PC-9 (cell line): ENCODE measurements at regions not wholly inside any gene's neighbourhood (a gene's known extent, or its start where the extent isn't known, plus 50 kb on each side); places are given as distances from the start of the nearest gene placed in this dataset.

Source experiments
- EZH2 ChIP-seq: fragments of 200-600 bp; sonication (generic); IDR thresholded peaks from 2 replicates; pipeline ENCODE4 v1.8.0; 2017; ENCODE audit warnings: antibody characterized with exemption, low read depth
- TF ChIP-seq, protein P1 (sequence below): fragments of 200-600 bp; sonication (generic); conservative IDR thresholded peaks from 2 replicates; pipeline ENCODE4 v1.6.1; 2017; ENCODE audit warnings: mixed run types, antibody characterized with exemption, mild to moderate bottlenecking, moderate library complexity

DNA sequence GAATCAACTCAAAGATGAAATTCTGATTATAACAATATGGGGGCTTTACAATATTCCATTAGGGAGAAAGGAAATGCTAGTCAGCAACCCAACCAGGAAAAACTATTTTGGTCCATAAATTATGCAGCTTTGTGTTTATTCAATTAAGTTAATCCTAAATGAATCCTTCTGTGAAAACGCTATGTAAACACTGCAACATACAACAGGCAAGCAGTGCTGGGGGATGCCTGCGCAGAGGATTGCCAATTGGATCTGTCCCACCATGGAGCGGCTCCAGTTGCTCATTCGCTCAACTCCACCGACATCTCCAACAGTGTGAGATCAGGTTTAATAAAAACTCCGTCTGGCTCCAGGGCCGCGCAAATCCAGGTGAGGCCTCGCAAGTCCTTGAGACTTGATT lies 290.5 kb upstream of the VEPH1 start:
- TF ChIP-seq, protein P1, sequence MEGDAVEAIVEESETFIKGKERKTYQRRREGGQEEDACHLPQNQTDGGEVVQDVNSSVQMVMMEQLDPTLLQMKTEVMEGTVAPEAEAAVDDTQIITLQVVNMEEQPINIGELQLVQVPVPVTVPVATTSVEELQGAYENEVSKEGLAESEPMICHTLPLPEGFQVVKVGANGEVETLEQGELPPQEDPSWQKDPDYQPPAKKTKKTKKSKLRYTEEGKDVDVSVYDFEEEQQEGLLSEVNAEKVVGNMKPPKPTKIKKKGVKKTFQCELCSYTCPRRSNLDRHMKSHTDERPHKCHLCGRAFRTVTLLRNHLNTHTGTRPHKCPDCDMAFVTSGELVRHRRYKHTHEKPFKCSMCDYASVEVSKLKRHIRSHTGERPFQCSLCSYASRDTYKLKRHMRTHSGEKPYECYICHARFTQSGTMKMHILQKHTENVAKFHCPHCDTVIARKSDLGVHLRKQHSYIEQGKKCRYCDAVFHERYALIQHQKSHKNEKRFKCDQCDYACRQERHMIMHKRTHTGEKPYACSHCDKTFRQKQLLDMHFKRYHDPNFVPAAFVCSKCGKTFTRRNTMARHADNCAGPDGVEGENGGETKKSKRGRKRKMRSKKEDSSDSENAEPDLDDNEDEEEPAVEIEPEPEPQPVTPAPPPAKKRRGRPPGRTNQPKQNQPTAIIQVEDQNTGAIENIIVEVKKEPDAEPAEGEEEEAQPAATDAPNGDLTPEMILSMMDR, result no peak
- TF ChIP-seq EZH2, result no peak
